ENCODE measurements at regions not wholly inside any gene's neighbourhood (a gene's known extent, or its start where the extent isn't known, plus 50 kb on each side); places are given as distances from the start of the nearest gene placed in this dataset.

DNA sequence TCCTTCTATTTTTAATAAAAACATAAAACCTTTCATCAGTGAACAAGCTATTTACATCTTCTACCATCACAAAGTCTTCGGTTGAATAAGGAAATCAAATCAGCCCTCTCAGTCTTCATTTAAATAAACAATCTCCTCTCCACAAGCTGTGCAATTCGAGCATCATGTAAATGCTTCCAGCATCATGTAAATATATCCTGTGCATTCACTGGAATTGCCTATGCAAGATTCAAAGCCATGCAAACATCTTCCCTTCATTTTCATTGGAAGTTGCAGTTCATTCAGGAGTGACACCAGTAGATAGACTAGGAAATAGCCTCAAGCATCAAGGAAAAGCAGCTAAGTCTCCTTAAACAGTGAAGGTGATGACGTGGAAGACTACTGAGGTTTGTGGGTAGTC, 77.7 kb upstream of the PCDH19 start:
- no peak for TF ChIP-seq CTCF (conservative IDR thresholded peaks at IDR 0.05 in 1 of 2, IDR thresholded peaks at IDR 0.05 in 1 of 2; ENCODE audit: low read depth in 1 of 2, low read length in 2 of 2)
- TF ChIP-seq EZH2 (IDR thresholded peaks at IDR 0.05; ENCODE audit: low read length, missing control alignments), result no peak
- Histone ChIP-seq H3K4me3 (replicated peaks in 1 of 4; ENCODE audit: control extremely low read depth in 1 of 4, insufficient read depth in 1 of 4, low read depth in 3 of 4, low read length in 4 of 4) (no peak overlapping the region), H3K79me2 (ENCODE audit: control insufficient read depth, insufficient read depth, low read length) (no peaks in the 10 kb centered on the region)

DNA sequence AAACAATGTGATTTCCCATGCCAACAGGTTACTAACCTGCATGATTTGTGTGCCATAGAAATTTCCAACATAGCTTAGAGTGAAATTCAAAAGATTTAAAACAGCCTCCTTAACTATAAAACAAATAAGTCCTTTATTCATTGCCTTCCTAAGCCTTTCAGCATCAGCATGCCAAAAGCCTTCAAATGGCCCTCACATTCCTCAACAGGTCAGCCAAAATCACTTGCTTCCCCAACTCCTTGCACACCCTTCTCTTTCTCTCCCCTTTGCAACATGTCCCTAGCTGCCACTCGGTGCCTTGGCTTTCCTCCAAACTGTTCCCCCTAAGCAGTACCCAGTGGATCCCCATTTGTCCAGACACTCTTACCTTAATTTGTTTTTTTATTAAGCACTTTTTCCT, 74.9 kb upstream of the PCDH19 start:
- Histone ChIP-seq H3K36me3 (ENCODE audit: control insufficient read depth, insufficient read depth, low read length) (no peaks in the 10 kb centered on the region), H3K27ac (ENCODE audit: insufficient read depth, low read length) (no peak overlapping the region), H3K9me3 (ENCODE audit: control insufficient read depth, insufficient read depth, low read depth, low read length) (no peaks in the 10 kb centered on the region), H3K4me3 (replicated peaks in 1 of 4; ENCODE audit: control extremely low read depth in 1 of 4, insufficient read depth in 1 of 4, low read depth in 3 of 4, low read length in 4 of 4) (no peak overlapping the region), H3K9ac (ENCODE audit: insufficient read depth, low read length) (no peak overlapping the region), H4K20me1 (ENCODE audit: control insufficient read depth, extremely low read depth, insufficient read depth, low read length) (no peaks in the 10 kb centered on the region), H3K27me3 (ENCODE audit: control insufficient read depth, insufficient read depth, low read length) (no peaks in the 10 kb centered on the region), H3K4me1 (ENCODE audit: control insufficient read depth, extremely low read depth, insufficient read depth, low read length) (no peaks in the 10 kb centered on the region), H3K4me2 (ENCODE audit: extremely low read depth, insufficient read depth, low read length) (no peak overlapping the region), H3K79me2 (ENCODE audit: control insufficient read depth, insufficient read depth, low read length) (no peaks in the 10 kb centered on the region), H2AFZ (ENCODE audit: low read length) (no peak overlapping the region)
- TF ChIP-seq CTCF (conservative IDR thresholded peaks at IDR 0.05 in 1 of 2, IDR thresholded peaks at IDR 0.05 in 1 of 2; ENCODE audit: low read depth in 1 of 2, low read length in 2 of 2) (no peak), EZH2 (IDR thresholded peaks at IDR 0.05; ENCODE audit: low read length, missing control alignments) (no peak)
- DNase-seq (ENCODE audit: low read depth in 2 of 2), result no peak

More for the DNA sequence above, 77.7 kb upstream of the PCDH19 start:
- H4K20me1 ChIP-seq (ENCODE audit: control insufficient read depth, extremely low read depth, insufficient read depth, low read length), result no peaks in the 10 kb centered on the region
- H2AFZ ChIP-seq (ENCODE audit: low read length), result no peak overlapping the region
- DNase-seq (ENCODE audit: low read depth in 2 of 2), result no peak
- H3K9ac ChIP-seq (ENCODE audit: insufficient read depth, low read length), result no peak overlapping the region
- no peak overlapping the region for H3K4me2 ChIP-seq (ENCODE audit: extremely low read depth, insufficient read depth, low read length)
- no peaks in the 10 kb centered on the region for H3K36me3 ChIP-seq (ENCODE audit: control insufficient read depth, insufficient read depth, low read length)
- H3K27me3 ChIP-seq (ENCODE audit: control insufficient read depth, insufficient read depth, low read length), result no peaks in the 10 kb centered on the region
- no peak overlapping the region for H3K27ac ChIP-seq (ENCODE audit: insufficient read depth, low read length)
- H3K9me3 ChIP-seq (ENCODE audit: control insufficient read depth, insufficient read depth, low read depth, low read length), result no peaks in the 10 kb centered on the region
- H3K4me1 ChIP-seq (ENCODE audit: control insufficient read depth, extremely low read depth, insufficient read depth, low read length), result no peaks in the 10 kb centered on the region

DNA sequence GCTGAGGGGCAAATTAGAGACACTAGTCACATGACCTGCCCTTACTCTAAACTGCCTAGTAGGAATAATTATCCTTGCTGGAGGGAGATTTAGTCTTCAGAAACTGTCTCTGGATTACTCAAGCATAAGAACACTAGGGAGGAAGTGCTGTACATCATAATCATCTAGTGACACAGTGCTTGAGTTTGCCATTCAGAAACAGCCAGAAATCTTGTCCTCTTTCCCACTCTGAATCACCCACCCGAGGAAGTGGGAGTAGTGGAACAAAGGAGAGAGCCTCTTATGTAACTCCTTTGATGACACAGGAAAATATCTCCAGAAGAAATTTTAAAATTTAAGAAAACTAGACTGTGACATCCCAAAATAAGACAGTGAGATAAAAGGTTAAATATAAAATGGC, 69.3 kb upstream of the PCDH19 start:
- no peak for DNase-seq (ENCODE audit: low read depth in 2 of 2)
- no peaks in the 10 kb centered on the region for H3K4me1 ChIP-seq (ENCODE audit: control insufficient read depth, extremely low read depth, insufficient read depth, low read length)
- H3K27ac ChIP-seq (ENCODE audit: insufficient read depth, low read length), result no peak overlapping the region
- no peak overlapping the region for H2AFZ ChIP-seq (ENCODE audit: low read length)
- H3K4me2 ChIP-seq (ENCODE audit: extremely low read depth, insufficient read depth, low read length), result no peak overlapping the region
- no peaks in the 10 kb centered on the region for H4K20me1 ChIP-seq (ENCODE audit: control insufficient read depth, extremely low read depth, insufficient read depth, low read length)
- H3K36me3 ChIP-seq (ENCODE audit: control insufficient read depth, insufficient read depth, low read length), result no peaks in the 10 kb centered on the region
- no peaks in the 10 kb centered on the region for H3K9me3 ChIP-seq (ENCODE audit: control insufficient read depth, insufficient read depth, low read depth, low read length)
- no peaks in the 10 kb centered on the region for H3K79me2 ChIP-seq (ENCODE audit: control insufficient read depth, insufficient read depth, low read length)
- no peak overlapping the region for H3K9ac ChIP-seq (ENCODE audit: insufficient read depth, low read length)
- TF ChIP-seq EZH2 (IDR thresholded peaks at IDR 0.05; ENCODE audit: low read length, missing control alignments), result no peak
- H3K27me3 ChIP-seq (ENCODE audit: control insufficient read depth, insufficient read depth, low read length), result no peaks in the 10 kb centered on the region
- H3K4me3 ChIP-seq (replicated peaks in 1 of 4; ENCODE audit: control extremely low read depth in 1 of 4, insufficient read depth in 1 of 4, low read depth in 3 of 4, low read length in 4 of 4), result no peak overlapping the region
